ENCODE measurements at regions not wholly inside any gene's neighbourhood (a gene's known extent, or its start where the extent isn't known, plus 50 kb on each side); places are given as distances from the start of the nearest gene placed in this dataset.

DNA sequence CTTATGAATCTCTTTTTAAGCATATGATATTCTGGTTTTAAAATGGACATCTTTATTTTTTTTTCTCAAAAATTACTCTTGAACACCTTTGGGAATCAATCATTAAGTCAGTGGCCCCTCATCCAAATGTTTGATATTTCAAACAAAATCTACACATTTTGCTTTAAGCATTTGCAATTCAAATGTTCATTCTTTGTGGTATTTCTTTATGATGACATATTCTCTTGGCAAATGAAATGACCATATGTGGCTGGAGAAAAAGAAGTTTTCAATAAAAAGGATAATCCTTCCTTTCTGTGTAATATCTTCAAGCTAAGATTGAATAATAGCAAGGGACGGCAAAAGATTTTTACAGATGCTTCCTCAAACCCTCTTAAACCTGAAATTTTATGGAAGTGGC is 420.8 kb downstream of the MTRR start:
- Mint-ChIP-seq H3K9me3 (peaks cover 5% of the 10 kb centered on the region), H3K27ac (ENCODE audit: low read depth) (no peak overlapping the region), H3K36me3 (ENCODE audit: insufficient read depth) (no peaks in the 10 kb centered on the region), H3K4me3 (no peak overlapping the region), H3K27me3 (no peaks in the 10 kb centered on the region), H3K4me1 (no peaks in the 10 kb centered on the region)
- ATAC-seq (replicated peaks; ENCODE audit: extremely low read depth, poor library complexity, severe bottlenecking) (no peak), DNase-seq (ENCODE audit: low spot score in 2 of 2) (no peak)

DNA sequence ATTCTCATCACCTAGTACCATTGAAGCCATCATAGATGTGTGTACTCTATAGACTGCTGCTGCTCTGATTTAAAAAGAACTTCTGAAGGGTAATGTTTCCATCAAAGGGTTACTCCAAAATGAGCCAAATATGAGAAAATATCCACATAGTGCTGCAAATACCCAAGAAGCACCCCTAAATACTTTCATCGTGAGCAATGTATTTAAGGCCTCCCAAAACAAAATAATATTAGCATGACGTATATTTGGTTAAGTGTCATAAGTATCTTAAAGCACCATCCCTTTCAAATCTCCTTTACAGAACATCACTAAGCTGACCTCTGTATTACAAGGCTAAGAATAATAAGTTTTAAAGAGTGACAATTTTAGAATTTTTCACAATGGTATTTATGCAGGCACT is 421.8 kb downstream of the MTRR start:
- H3K4me1 Mint-ChIP-seq, result no peaks in the 10 kb centered on the region
- DNase-seq (ENCODE audit: low spot score in 2 of 2) (no peak), ATAC-seq (replicated peaks; ENCODE audit: extremely low read depth, poor library complexity, severe bottlenecking) (no peak)
- no peak overlapping the region for H3K4me3 Mint-ChIP-seq
- no peaks in the 10 kb centered on the region for H3K27me3 Mint-ChIP-seq
- no peaks in the 10 kb centered on the region for H3K36me3 Mint-ChIP-seq (ENCODE audit: insufficient read depth)
- no peak overlapping the region for H3K27ac Mint-ChIP-seq (ENCODE audit: low read depth)
- peaks cover 5% of the 10 kb centered on the region for H3K9me3 Mint-ChIP-seq

DNA sequence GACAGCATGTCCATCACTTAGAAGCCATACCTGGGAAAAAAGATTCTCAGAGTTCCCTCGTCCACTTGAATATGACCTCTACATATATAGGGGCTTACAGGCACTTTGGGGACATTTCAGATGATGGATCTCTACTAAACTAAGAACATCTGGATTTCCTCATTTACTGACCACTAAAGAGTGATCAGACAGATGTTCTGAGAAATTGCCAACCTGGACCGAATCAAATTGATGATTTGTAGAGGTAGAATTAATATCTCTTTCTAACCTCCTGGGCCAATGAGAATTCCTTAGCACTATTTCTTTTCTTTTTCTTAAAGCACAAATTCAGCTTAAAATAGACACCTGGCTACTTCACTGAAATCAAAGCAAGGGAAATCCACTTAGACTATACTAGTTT is 422.7 kb downstream of the MTRR start:
- no peak for ATAC-seq (replicated peaks; ENCODE audit: extremely low read depth, poor library complexity, severe bottlenecking)

GRCh38 chr5:8295141-8295540 is 426.2 kb downstream of the MTRR start:
- H3K27ac Mint-ChIP-seq (ENCODE audit: low read depth), result no peak overlapping the region
- no peaks in the 10 kb centered on the region for H3K36me3 Mint-ChIP-seq (ENCODE audit: insufficient read depth)
- DNase-seq (ENCODE audit: low spot score in 2 of 2), result no peak
- H3K4me1 Mint-ChIP-seq, result no peaks in the 10 kb centered on the region
- no peaks in the 10 kb centered on the region for H3K27me3 Mint-ChIP-seq
- ATAC-seq (replicated peaks; ENCODE audit: extremely low read depth, poor library complexity, severe bottlenecking), result no peak
- H3K4me3 Mint-ChIP-seq, result no peak overlapping the region
- no peaks in the 10 kb centered on the region for H3K9me3 Mint-ChIP-seq

More for the DNA sequence above, 422.7 kb downstream of the MTRR start:
- Mint-ChIP-seq H3K4me3 (no peak overlapping the region), H3K36me3 (ENCODE audit: insufficient read depth) (no peaks in the 10 kb centered on the region), H3K9me3 (peaks cover 5% of the 10 kb centered on the region), H3K4me1 (no peaks in the 10 kb centered on the region), H3K27me3 (no peaks in the 10 kb centered on the region), H3K27ac (ENCODE audit: low read depth) (no peak overlapping the region)
- DNase-seq (ENCODE audit: low spot score in 2 of 2), result no peak

DNA sequence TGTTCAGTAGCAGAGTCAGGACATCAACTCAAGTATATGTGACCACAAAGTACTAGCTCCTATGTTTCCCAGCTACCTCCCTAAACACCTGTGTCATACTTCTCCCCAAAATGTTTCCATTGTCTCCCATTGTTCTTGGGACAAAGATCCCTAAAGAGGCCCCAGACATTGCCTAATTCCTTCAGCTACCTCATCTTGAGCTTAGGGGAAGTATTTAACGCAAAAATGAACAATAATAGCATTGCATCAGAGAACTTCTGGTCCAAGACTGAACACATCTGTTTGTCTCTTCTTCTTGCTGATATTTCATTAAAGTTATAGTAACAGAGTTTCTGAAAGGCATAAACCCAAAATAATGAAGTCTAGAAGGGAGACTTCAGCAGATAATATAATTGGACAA is 430.8 kb downstream of the MTRR start:
- Mint-ChIP-seq H3K36me3 (ENCODE audit: insufficient read depth) (no peaks in the 10 kb centered on the region), H3K9me3 (peaks cover 14% of the 10 kb centered on the region), H3K4me3 (no peak overlapping the region), H3K4me1 (no peaks in the 10 kb centered on the region), H3K27me3 (no peaks in the 10 kb centered on the region), H3K27ac (ENCODE audit: low read depth) (no peak overlapping the region)
- ATAC-seq (replicated peaks; ENCODE audit: extremely low read depth, poor library complexity, severe bottlenecking) (no peak), DNase-seq (ENCODE audit: low spot score in 2 of 2) (no peak)

DNA sequence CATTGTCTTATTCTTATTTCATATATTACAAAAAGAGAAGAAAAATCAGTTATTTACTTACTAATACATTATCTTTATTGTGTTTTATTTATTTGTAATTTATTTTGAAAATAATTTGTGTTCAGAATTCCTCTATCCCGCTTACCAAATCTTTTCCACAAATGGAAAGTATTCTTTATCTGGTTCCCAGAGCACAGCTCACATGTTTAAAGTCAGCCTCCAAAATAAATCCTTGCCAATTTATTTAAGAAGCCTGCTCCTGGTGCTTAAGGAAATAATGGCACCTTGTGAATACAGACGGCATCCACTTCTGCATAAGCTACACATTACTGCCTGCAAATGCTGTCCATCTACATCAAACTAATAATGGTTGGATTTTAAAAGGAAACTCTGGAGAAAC is 435.4 kb downstream of the MTRR start:
- Mint-ChIP-seq H3K27ac (ENCODE audit: low read depth) (no peak overlapping the region), H3K9me3 (peaks cover 28% of the 10 kb centered on the region), H3K4me3 (no peak overlapping the region), H3K4me1 (no peaks in the 10 kb centered on the region), H3K36me3 (ENCODE audit: insufficient read depth) (peaks cover 1% of the 10 kb centered on the region), H3K27me3 (no peaks in the 10 kb centered on the region)
- no peak for DNase-seq (ENCODE audit: low spot score in 2 of 2)
- no peak for ATAC-seq (replicated peaks; ENCODE audit: extremely low read depth, poor library complexity, severe bottlenecking)

GRCh38 chr5:8306288-8306896 is 437.4 kb downstream of the MTRR start:
- peaks cover 1% of the 10 kb centered on the region for H3K36me3 Mint-ChIP-seq (ENCODE audit: insufficient read depth)
- no peaks in the 10 kb centered on the region for H3K4me1 Mint-ChIP-seq
- no peak overlapping the region for H3K4me3 Mint-ChIP-seq
- ATAC-seq (replicated peaks; ENCODE audit: extremely low read depth, poor library complexity, severe bottlenecking) (no peak), DNase-seq (ENCODE audit: low spot score in 2 of 2) (no peak)
- H3K9me3 Mint-ChIP-seq, result peaks cover 32% of the 10 kb centered on the region
- no peaks in the 10 kb centered on the region for H3K27me3 Mint-ChIP-seq
- H3K27ac Mint-ChIP-seq (ENCODE audit: low read depth), result no peak overlapping the region

DNA sequence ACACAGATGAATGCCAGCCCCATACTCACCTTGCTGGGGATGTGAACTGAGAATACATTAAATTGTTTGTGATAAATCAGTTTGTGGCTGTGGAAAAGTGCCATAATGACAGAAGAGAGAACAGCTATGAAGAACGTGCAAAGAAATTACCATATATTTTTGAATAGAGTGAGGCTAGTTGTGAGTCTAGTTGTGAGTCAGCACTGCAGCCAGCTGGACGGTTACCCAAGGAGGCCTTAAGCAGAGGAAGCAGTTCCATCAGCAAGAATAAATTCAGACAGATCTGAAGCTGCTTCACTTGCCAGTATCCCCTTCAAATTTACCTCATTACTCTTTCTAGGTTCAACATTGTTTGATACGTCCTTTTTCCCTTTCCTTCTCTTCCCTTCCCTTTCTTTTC is 446.0 kb downstream of the MTRR start:
- no peak overlapping the region for H3K4me3 Mint-ChIP-seq
- H3K9me3 Mint-ChIP-seq, result peaks cover 11% of the 10 kb centered on the region
- ATAC-seq (replicated peaks; ENCODE audit: extremely low read depth, poor library complexity, severe bottlenecking), result no peak
- no peak for DNase-seq (ENCODE audit: low spot score in 2 of 2)
- H3K36me3 Mint-ChIP-seq (ENCODE audit: insufficient read depth), result no peaks in the 10 kb centered on the region
- no peaks in the 10 kb centered on the region for H3K4me1 Mint-ChIP-seq
- no peaks in the 10 kb centered on the region for H3K27me3 Mint-ChIP-seq
- H3K27ac Mint-ChIP-seq (ENCODE audit: low read depth), result no peak overlapping the region

DNA sequence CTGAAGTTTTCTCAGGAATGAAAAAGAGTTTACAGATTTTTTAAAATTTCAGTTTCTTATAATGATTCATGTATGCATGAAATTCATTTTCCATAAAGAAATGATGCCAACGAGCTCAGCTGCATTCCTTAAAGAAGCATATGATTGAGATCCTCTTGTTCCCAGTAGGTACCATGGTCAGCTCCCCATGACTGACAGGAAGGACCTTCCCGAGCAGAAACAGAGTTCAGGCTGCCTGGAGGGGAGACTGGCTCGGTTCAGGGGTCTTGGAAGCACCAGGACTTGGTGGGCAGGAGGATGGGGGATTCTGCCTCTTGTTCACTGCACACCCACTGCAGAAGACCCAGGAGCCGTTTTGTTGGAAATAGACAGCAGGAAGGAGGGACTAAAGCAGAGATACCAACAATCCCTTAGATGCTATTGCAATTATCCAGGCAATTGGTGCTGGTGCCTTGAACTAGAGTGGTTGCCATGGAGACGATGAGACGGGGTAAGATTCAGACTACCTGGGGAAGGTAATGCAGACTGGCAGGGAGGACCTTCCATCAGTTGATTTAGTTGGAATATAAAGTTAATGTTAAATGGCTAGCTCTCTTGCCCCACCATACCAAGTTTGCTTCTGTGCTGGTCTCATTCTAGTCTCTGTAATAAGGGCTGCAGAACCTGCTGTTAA is 447.8 kb downstream of the MTRR start:
- Mint-ChIP-seq H3K27me3 (no peaks in the 10 kb centered on the region), H3K36me3 (ENCODE audit: insufficient read depth) (no peaks in the 10 kb centered on the region), H3K9me3 (peaks cover 6% of the 10 kb centered on the region), H3K4me1 (no peaks in the 10 kb centered on the region), H3K27ac (ENCODE audit: low read depth) (no peak overlapping the region), H3K4me3 (no peak overlapping the region)
- no peak for DNase-seq (ENCODE audit: low spot score in 2 of 2)
- no peak for ATAC-seq (replicated peaks; ENCODE audit: extremely low read depth, poor library complexity, severe bottlenecking)

GRCh38 chr5:8317335-8317734 is 448.4 kb downstream of the MTRR start:
- Mint-ChIP-seq H3K27me3 (no peaks in the 10 kb centered on the region), H3K27ac (ENCODE audit: low read depth) (no peak overlapping the region), H3K4me3 (no peak overlapping the region), H3K4me1 (no peaks in the 10 kb centered on the region), H3K36me3 (ENCODE audit: insufficient read depth) (no peaks in the 10 kb centered on the region), H3K9me3 (peaks cover 6% of the 10 kb centered on the region)
- ATAC-seq (replicated peaks; ENCODE audit: extremely low read depth, poor library complexity, severe bottlenecking) (no peak), DNase-seq (ENCODE audit: low spot score in 2 of 2) (no peak)

DNA sequence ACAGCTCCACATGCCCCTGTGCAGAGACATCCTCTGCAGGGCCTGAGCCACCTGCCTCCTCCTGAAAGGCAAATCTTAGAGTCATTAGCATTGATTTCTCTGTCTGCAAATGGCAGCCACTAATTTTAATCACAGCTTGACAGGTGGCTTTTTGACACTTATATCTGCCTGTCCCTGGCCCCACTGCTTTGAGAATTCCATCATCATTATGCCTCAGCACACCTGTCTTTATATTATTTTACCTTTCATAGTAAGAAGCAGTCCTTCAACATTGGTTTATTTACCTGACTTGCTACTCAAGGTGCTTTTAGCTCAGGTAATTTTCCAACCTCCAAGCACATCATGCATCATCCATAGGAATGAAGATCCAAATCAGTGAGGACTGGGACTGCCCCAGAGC is 451.3 kb downstream of the MTRR start:
- no peaks in the 10 kb centered on the region for H3K27me3 Mint-ChIP-seq
- DNase-seq (ENCODE audit: low spot score in 2 of 2) (no peak), ATAC-seq (replicated peaks; ENCODE audit: extremely low read depth, poor library complexity, severe bottlenecking) (no peak)
- no peaks in the 10 kb centered on the region for H3K4me1 Mint-ChIP-seq
- H3K27ac Mint-ChIP-seq (ENCODE audit: low read depth), result no peak overlapping the region
- H3K9me3 Mint-ChIP-seq, result peaks cover 6% of the 10 kb centered on the region
- H3K4me3 Mint-ChIP-seq, result no peak overlapping the region
- H3K36me3 Mint-ChIP-seq (ENCODE audit: insufficient read depth), result no peaks in the 10 kb centered on the region

DNA sequence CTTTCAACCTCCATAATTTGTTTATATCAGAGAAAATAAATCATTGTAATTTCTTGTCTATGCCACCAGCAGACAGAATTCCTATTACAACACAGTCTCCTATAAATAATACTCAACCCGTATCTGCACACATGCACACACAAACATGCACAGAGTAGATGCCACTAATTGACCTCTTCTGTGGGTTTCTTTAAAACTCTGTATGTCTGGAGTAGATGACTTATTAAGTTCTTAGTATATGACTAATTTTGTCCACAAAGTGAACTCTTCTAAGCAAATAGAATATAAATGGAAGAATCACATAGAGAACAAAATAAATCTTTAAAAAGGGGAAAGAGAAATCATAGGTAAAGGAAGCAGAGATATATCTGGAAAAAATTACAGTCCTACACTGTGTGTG is 452.3 kb downstream of the MTRR start:
- Mint-ChIP-seq H3K4me3 (no peak overlapping the region), H3K9me3 (no peaks in the 10 kb centered on the region), H3K27ac (ENCODE audit: low read depth) (no peak overlapping the region), H3K4me1 (no peaks in the 10 kb centered on the region), H3K27me3 (no peaks in the 10 kb centered on the region), H3K36me3 (ENCODE audit: insufficient read depth) (no peaks in the 10 kb centered on the region)
- DNase-seq (ENCODE audit: low spot score in 2 of 2) (no peak), ATAC-seq (replicated peaks; ENCODE audit: extremely low read depth, poor library complexity, severe bottlenecking) (no peak)

- no peaks in the 10 kb centered on the region for H3K27me3 Mint-ChIP-seq
These were observed 453.5 kb downstream of the MTRR start for GRCh38 chr5:8322484-8322883.

More at GRCh38 chr5:8322484-8322883, 453.5 kb downstream of the MTRR start:
- ATAC-seq (replicated peaks; ENCODE audit: extremely low read depth, poor library complexity, severe bottlenecking), result no peak
- H3K9me3 Mint-ChIP-seq, result no peaks in the 10 kb centered on the region
- no peaks in the 10 kb centered on the region for H3K36me3 Mint-ChIP-seq (ENCODE audit: insufficient read depth)
- DNase-seq (ENCODE audit: low spot score in 2 of 2), result no peak
- no peak overlapping the region for H3K4me3 Mint-ChIP-seq
- H3K4me1 Mint-ChIP-seq, result no peaks in the 10 kb centered on the region
- H3K27ac Mint-ChIP-seq (ENCODE audit: low read depth), result no peak overlapping the region
